K562 (cell line): ENCODE measurements at regions not wholly inside any gene's neighbourhood (a gene's known extent, or its start where the extent isn't known, plus 50 kb on each side); places are given as distances from the start of the nearest gene placed in this dataset.

Experiments used
- CTCF ChIP-seq, 3 experiments: IDR thresholded peaks in 2 of 3; conservative IDR thresholded peaks in 1 of 3; 2 replicates each; pipeline ENCODE4 v1.5.1; 2011 to 2012; ENCODE audit warnings: low read length in 3 of 3, mild to moderate bottlenecking in 3 of 3, control low read depth in 2 of 3, improper control_type of control experiment in 1 of 3, inconsistent platforms in 1 of 3, low read depth in 1 of 3, mixed read lengths in 1 of 3, moderate library complexity in 1 of 3; ENCODE audit not compliant: insufficient read depth in 2 of 3
- EHMT2 ChIP-seq: fragments of 450-650 bp; IDR thresholded peaks from 2 replicates; pipeline ENCODE4 v1.6.1; 2018; ENCODE audit warnings: antibody characterized with exemption
- ESRRA ChIP-seq: fragments of 450-650 bp; IDR thresholded peaks from 2 replicates; pipeline ENCODE4 v1.6.1; 2014; ENCODE audit warnings: low read depth, mild to moderate bottlenecking, moderate library complexity, borderline replicate concordance
- HNRNPK ChIP-seq: fragments of 200-400 bp; formaldehyde crosslinking; IDR thresholded peaks from one replicate; pipeline ENCODE4 v1.6.1; 2018; ENCODE audit warnings: mild to moderate bottlenecking, low read depth, low read length; ENCODE audit not compliant: poor library complexity, severe bottlenecking
- L3MBTL2 ChIP-seq: fragments of 450-650 bp; IDR thresholded peaks from 2 replicates; pipeline ENCODE4 v1.6.1; 2016; ENCODE audit warnings: mild to moderate bottlenecking, moderate library complexity
- SRSF9 ChIP-seq: fragments of 200-400 bp; formaldehyde crosslinking; IDR thresholded peaks from 2 replicates; pipeline ENCODE4 v1.6.1; 2017; ENCODE audit warnings: low read depth, low read length, borderline replicate concordance
- UBTF ChIP-seq, 2 experiments: IDR thresholded peaks; 2 replicates each; pipeline ENCODE4 v1.6.1; 2012; ENCODE audit warnings: improper control_type of control experiment in 2 of 2, low read depth in 2 of 2, low read length in 2 of 2, borderline replicate concordance in 1 of 2
- ZNF274 ChIP-seq: IDR thresholded peaks from 2 replicates; pipeline ENCODE4 v1.6.1; 2011; ENCODE audit warnings: low read depth, mild to moderate bottlenecking, low read length, moderate library complexity, borderline replicate concordance
- ZNF282 ChIP-seq: sonication (generic); formaldehyde crosslinking; IDR thresholded peaks from 2 replicates; pipeline ENCODE4 v1.8.1; 2023; ENCODE audit warnings: missing genetic modification reagents
- TF ChIP-seq, protein P1 (sequence below), 2 experiments: fragments of 200-800 bp in 1 of 2; sonication (Bioruptor generic) in 1 of 2; sonication (generic) in 1 of 2; formaldehyde crosslinking in 1 of 2; IDR thresholded peaks in 1 of 2; conservative IDR thresholded peaks in 1 of 2; 2 replicates each; pipeline versions ENCODE4 v1.5.0 to v1.6.1; 2016 to 2020; ENCODE audit warnings: missing compliant biosample characterization in 1 of 2, missing genetic modification characterization in 1 of 2, missing genetic modification reagents in 1 of 2
- TF ChIP-seq, protein P2 (sequence below): IDR thresholded peaks from 2 replicates; pipeline ENCODE4 v1.6.1; 2014; ENCODE audit warnings: antibody characterized with exemption

DNA sequence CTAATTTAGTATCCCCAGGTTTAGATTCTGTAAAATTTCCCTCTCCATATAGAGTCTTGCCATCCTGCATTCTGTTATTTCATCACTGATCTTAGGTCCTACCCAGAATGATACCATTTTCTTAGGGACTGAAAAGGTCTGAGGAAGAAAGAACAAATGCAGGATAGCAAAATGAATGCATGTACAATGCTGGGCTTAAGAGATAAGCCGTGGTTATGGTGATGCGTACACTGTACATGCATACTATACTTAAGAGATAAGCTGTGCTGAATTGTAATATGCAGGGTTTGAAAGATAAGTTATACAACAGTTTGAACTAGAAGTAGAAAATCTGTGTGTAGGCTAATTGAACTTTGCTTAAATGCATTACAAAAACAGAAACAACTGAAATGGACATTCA lies 416.2 kb downstream of the C12orf50 start:
- TF ChIP-seq L3MBTL2 (no peak), UBTF (IDR thresholded peaks at IDR 0.05; ENCODE audit: borderline replicate concordance in 1 of 2, low read depth in 2 of 2, low read length in 2 of 2) (no peak), CTCF (IDR thresholded peaks at IDR 0.05 in 2 of 3, conservative IDR thresholded peaks at IDR 0.05 in 1 of 3; ENCODE audit: insufficient read depth in 2 of 3, low read depth in 1 of 3, low read length in 3 of 3) (no peak), ZNF282 (no peak), SRSF9 (no peak), HNRNPK (no peak), EHMT2 (no peak), ZNF274 (no peak), ESRRA (no peak)
- TF ChIP-seq, protein P1, sequence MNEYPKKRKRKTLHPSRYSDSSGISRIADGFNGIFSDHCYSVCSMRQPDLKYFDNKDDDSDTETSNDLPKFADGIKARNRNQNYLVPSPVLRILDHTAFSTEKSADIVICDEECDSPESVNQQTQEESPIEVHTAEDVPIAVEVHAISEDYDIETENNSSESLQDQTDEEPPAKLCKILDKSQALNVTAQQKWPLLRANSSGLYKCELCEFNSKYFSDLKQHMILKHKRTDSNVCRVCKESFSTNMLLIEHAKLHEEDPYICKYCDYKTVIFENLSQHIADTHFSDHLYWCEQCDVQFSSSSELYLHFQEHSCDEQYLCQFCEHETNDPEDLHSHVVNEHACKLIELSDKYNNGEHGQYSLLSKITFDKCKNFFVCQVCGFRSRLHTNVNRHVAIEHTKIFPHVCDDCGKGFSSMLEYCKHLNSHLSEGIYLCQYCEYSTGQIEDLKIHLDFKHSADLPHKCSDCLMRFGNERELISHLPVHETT (CRISPR knock-in tag; conservative IDR thresholded peaks at IDR 0.05 in 1 of 2, IDR thresholded peaks at IDR 0.05 in 1 of 2) = no peak
- TF ChIP-seq, protein P2, sequence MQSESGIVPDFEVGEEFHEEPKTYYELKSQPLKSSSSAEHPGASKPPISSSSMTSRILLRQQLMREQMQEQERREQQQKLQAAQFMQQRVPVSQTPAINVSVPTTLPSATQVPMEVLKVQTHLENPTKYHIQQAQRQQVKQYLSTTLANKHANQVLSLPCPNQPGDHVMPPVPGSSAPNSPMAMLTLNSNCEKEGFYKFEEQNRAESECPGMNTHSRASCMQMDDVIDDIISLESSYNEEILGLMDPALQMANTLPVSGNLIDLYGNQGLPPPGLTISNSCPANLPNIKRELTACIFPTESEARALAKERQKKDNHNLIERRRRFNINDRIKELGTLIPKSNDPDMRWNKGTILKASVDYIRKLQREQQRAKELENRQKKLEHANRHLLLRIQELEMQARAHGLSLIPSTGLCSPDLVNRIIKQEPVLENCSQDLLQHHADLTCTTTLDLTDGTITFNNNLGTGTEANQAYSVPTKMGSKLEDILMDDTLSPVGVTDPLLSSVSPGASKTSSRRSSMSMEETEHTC = no peak
